RWPE2 (cell line): ENCODE measurements at regions not wholly inside any gene's neighbourhood (a gene's known extent, or its start where the extent isn't known, plus 50 kb on each side); places are given as distances from the start of the nearest gene placed in this dataset.

Experiments
- ATAC-seq: fragments of 200-7000 bp; cut with Tn5 transposase; 3 replicates; pipeline ENCODE4 v1.9.1; 2021; ENCODE audit warnings: low read depth
- DNase-seq: peaks from one replicate; pipeline ENCODE4 v3.0.0-alpha.2; 2020; ENCODE audit warnings: low spot score
- H3K27ac ChIP-seq: fragments of 450-650 bp; 2 replicates; pipeline ENCODE4 v1.5.1; 2017; ENCODE audit warnings: mild to moderate bottlenecking; ENCODE audit not compliant: poor library complexity, severe bottlenecking
- H3K27me3 ChIP-seq: fragments of 250-450 bp; sonication (Bioruptor Pico); 2 replicates; pipeline ENCODE4 v1.5.1; 2021; ENCODE audit warnings: mild to moderate bottlenecking, moderate library complexity; ENCODE audit not compliant: insufficient read depth, poor library complexity, severe bottlenecking
- H3K36me3 ChIP-seq: fragments of 250-450 bp; sonication (Bioruptor Pico); 2 replicates; pipeline ENCODE4 v1.5.1; 2020; ENCODE audit warnings: low read depth, mild to moderate bottlenecking, moderate library complexity
- H3K4me1 ChIP-seq: fragments of 250-450 bp; sonication (Bioruptor Pico); 2 replicates; pipeline ENCODE4 v1.5.1; 2021; ENCODE audit warnings: mild to moderate bottlenecking, moderate library complexity; ENCODE audit not compliant: insufficient read depth, poor library complexity, severe bottlenecking
- H3K4me3 ChIP-seq: fragments of 250-450 bp; sonication (Bioruptor Pico); 2 replicates; pipeline ENCODE4 v1.5.1; 2021; ENCODE audit warnings: mild to moderate bottlenecking, moderate library complexity; ENCODE audit not compliant: severe bottlenecking
- H3K9me3 ChIP-seq: fragments of 250-450 bp; sonication (Bioruptor Pico); 2 replicates; pipeline ENCODE4 v1.5.1; 2021; ENCODE audit warnings: mild to moderate bottlenecking, moderate library complexity; ENCODE audit not compliant: severe bottlenecking
- CTCF ChIP-seq: fragments of 450-650 bp; IDR thresholded peaks from one replicate; pipeline ENCODE4 v1.5.1; 2017; ENCODE audit warnings: mild to moderate bottlenecking, moderate library complexity; ENCODE audit not compliant: poor library complexity, severe bottlenecking

GRCh38 chr2:122754561-122754960 is 999.1 kb downstream of the TSN start:
- H3K27me3 ChIP-seq: no peaks in the 10 kb centered on the region
- ATAC-seq (no peak), DNase-seq (no peak)
- peaks cover 2% of the 10 kb centered on the region for H3K4me1 ChIP-seq
- no peak for TF ChIP-seq CTCF
- H3K4me3 ChIP-seq: no peak overlapping the region
- no peaks in the 10 kb centered on the region for H3K9me3 ChIP-seq
- no peak overlapping the region for H3K27ac ChIP-seq
- H3K36me3 ChIP-seq: no peaks in the 10 kb centered on the region

GRCh38 chr2:122755281-122755780 is 999.9 kb downstream of the TSN start:
- Histone ChIP-seq H3K36me3 (no peaks in the 10 kb centered on the region), H3K4me3 (no peak overlapping the region), H3K27me3 (no peaks in the 10 kb centered on the region), H3K27ac (no peak overlapping the region), H3K4me1 (no peaks in the 10 kb centered on the region), H3K9me3 (no peaks in the 10 kb centered on the region)
- TF ChIP-seq CTCF: no peak
- DNase-seq (no peak), ATAC-seq (no peak)

GRCh38 chr2:122758967-122759366 is 1003.5 kb downstream of the TSN start:
- Histone ChIP-seq H3K27me3 (no peaks in the 10 kb centered on the region), H3K27ac (no peak overlapping the region), H3K9me3 (no peaks in the 10 kb centered on the region), H3K4me3 (no peak overlapping the region), H3K4me1 (no peaks in the 10 kb centered on the region), H3K36me3 (no peaks in the 10 kb centered on the region)
- TF ChIP-seq CTCF: no peak
- ATAC-seq (no peak), DNase-seq (no peak)

- Histone ChIP-seq H3K36me3 (no peaks in the 10 kb centered on the region), H3K27me3 (no peaks in the 10 kb centered on the region), H3K27ac (no peak overlapping the region), H3K9me3 (no peaks in the 10 kb centered on the region), H3K4me3 (no peak overlapping the region), H3K4me1 (no peaks in the 10 kb centered on the region)
- no peak for DNase-seq
- no peak for TF ChIP-seq CTCF
- no peak for ATAC-seq
Measured at GRCh38 chr2:122764014-122764413, 1008.6 kb downstream of the TSN start.

GRCh38 chr2:122780251-122780650 is 1024.8 kb downstream of the TSN start:
- no peak for TF ChIP-seq CTCF
- no peak for ATAC-seq

More at GRCh38 chr2:122780251-122780650, 1024.8 kb downstream of the TSN start:
- H3K27ac ChIP-seq: no peak overlapping the region
- no peaks in the 10 kb centered on the region for H3K9me3 ChIP-seq
- no peaks in the 10 kb centered on the region for H3K36me3 ChIP-seq
- H3K27me3 ChIP-seq: no peaks in the 10 kb centered on the region
- no peak for DNase-seq
- H3K4me3 ChIP-seq: no peak overlapping the region
- no peaks in the 10 kb centered on the region for H3K4me1 ChIP-seq
